Kidney epithelial cell (primary cell): ENCODE measurements at regions not wholly inside any gene's neighbourhood (a gene's known extent, or its start where the extent isn't known, plus 50 kb on each side); places are given as distances from the start of the nearest gene placed in this dataset.

Source experiments
- DNase-seq: peaks from one replicate; pipeline ENCODE4 v3.0.0-alpha.2; 2010; ENCODE audit warnings: low read depth
- H3K27me3 ChIP-seq: 2 replicates; pipeline ENCODE4 v1.6.0; 2011; ENCODE audit warnings: low read length; ENCODE audit not compliant: control insufficient read depth, insufficient read depth
- H3K36me3 ChIP-seq: 2 replicates; pipeline ENCODE4 v1.5.1; 2011; ENCODE audit warnings: low read length; ENCODE audit not compliant: control insufficient read depth, insufficient read depth
- H3K4me3 ChIP-seq: 2 replicates; pipeline ENCODE4 v1.5.1; 2011; ENCODE audit warnings: low read depth, mild to moderate bottlenecking, control low read depth, low read length
- TF ChIP-seq, protein P1 (sequence below): IDR thresholded peaks from 2 replicates; pipeline ENCODE4 v1.5.1; 2011; ENCODE audit warnings: mild to moderate bottlenecking, moderate library complexity, low read length, control low read depth, inconsistent platforms; ENCODE audit not compliant: insufficient read depth, poor library complexity, severe bottlenecking

GRCh38 chrX:122833230-122833629 lies 350.8 kb upstream of the GRIA3 start:
- Histone ChIP-seq H3K4me3 (no peak overlapping the region), H3K27me3 (no peaks in the 10 kb centered on the region), H3K36me3 (no peaks in the 10 kb centered on the region)
- DNase-seq: no peak
- TF ChIP-seq, protein P1, sequence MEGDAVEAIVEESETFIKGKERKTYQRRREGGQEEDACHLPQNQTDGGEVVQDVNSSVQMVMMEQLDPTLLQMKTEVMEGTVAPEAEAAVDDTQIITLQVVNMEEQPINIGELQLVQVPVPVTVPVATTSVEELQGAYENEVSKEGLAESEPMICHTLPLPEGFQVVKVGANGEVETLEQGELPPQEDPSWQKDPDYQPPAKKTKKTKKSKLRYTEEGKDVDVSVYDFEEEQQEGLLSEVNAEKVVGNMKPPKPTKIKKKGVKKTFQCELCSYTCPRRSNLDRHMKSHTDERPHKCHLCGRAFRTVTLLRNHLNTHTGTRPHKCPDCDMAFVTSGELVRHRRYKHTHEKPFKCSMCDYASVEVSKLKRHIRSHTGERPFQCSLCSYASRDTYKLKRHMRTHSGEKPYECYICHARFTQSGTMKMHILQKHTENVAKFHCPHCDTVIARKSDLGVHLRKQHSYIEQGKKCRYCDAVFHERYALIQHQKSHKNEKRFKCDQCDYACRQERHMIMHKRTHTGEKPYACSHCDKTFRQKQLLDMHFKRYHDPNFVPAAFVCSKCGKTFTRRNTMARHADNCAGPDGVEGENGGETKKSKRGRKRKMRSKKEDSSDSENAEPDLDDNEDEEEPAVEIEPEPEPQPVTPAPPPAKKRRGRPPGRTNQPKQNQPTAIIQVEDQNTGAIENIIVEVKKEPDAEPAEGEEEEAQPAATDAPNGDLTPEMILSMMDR: no peak

DNA sequence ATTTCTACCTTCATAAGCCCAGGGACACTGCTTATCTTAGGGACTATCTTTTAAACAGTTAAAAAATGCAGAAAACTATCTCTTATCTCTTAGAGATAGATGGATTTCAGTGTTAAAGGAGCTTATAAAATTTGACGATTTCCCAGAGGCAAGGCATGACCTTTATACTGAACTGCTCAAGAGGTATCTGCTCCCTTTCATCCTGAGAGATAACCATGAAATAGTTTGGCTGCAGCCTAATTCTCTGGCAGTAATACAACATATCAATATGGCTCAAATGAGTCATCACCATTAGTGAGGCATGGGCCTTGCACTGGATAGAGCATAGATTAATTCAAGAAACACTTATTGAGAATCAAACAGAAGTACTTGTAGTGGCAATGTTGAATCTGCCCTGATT lies 348.2 kb upstream of the GRIA3 start:
- TF ChIP-seq, protein P1: no peak
- Histone ChIP-seq H3K36me3 (no peaks in the 10 kb centered on the region), H3K27me3 (no peaks in the 10 kb centered on the region), H3K4me3 (no peak overlapping the region)
- DNase-seq: no peak

GRCh38 chrX:122850326-122850725 lies 333.8 kb upstream of the GRIA3 start:
- H3K36me3 ChIP-seq: no peaks in the 10 kb centered on the region
- TF ChIP-seq, protein P1: no peak
- no peak for DNase-seq

GRCh38 chrX:122856205-122856604 lies 327.9 kb upstream of the GRIA3 start:
- TF ChIP-seq, protein P1: no peak
- Histone ChIP-seq H3K27me3 (no peaks in the 10 kb centered on the region), H3K36me3 (no peaks in the 10 kb centered on the region), H3K4me3 (no peak overlapping the region)
- no peak for DNase-seq

More at GRCh38 chrX:122850326-122850725, 333.8 kb upstream of the GRIA3 start:
- Histone ChIP-seq H3K4me3 (no peak overlapping the region), H3K27me3 (no peaks in the 10 kb centered on the region)

- H3K27me3 ChIP-seq: no peaks in the 10 kb centered on the region
- no peaks in the 10 kb centered on the region for H3K36me3 ChIP-seq
- H3K4me3 ChIP-seq: no peak overlapping the region
- TF ChIP-seq, protein P1: no peak
- DNase-seq: no peak
Observed at GRCh38 chrX:122857734-122858133, 326.3 kb upstream of the GRIA3 start.

DNA sequence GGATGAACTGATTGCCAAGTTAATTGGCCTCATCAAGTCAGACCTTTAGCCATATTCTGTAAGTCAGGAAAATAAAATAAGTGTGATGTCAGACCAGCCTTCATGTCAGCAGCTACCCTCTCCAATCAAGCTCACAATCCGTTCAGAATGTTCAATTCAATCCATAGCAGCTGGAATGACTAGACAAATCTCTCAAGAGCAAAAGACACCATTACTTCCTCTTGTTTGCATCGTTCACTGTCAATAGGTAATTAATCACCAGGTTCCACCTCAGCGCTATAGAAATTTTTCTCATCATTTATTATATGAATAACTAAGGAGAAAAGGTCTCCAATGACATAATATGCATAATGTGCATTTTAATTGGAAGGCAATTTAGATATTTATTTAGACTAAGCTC lies 321.0 kb upstream of the GRIA3 start:
- TF ChIP-seq, protein P1: no peak

More for the DNA sequence above, 321.0 kb upstream of the GRIA3 start:
- DNase-seq: no peak
- Histone ChIP-seq H3K27me3 (no peaks in the 10 kb centered on the region), H3K36me3 (no peaks in the 10 kb centered on the region), H3K4me3 (no peak overlapping the region)
